ENCODE measurements at regions not wholly inside any gene's neighbourhood (a gene's known extent, or its start where the extent isn't known, plus 50 kb on each side); places are given as distances from the start of the nearest gene placed in this dataset.

- in situ Hi-C loops (cut with HindIII; ENCODE audit: low pct_unique_long_range_greater_than_20kb, low sequenced_read_pairs), result no loop called here
- ChIA-PET POLR2A (no interaction called here), CTCF (no interaction called here)
- no peaks in the 10 kb centered on the region; the same call in 1 of the 2 replicates for H3K36me3 ChIP-seq (ENCODE audit: control insufficient read depth, insufficient read depth, low read length)
- ATAC-seq (no peak), DNase-seq (ENCODE audit: low read depth, low spot score) (no peak)
- H3K27me3 ChIP-seq (ENCODE audit: control insufficient read depth, insufficient read depth, low read length), result peaks cover 10% of the 10 kb centered on the region
- no peaks in the 10 kb centered on the region for H3K9me3 ChIP-seq (ENCODE audit: control insufficient read depth, insufficient read depth, low read depth, low read length)
- no TSS peak for BruUV-seq (replicated peaks)
- H3K27ac ChIP-seq (ENCODE audit: low read length), result no peak overlapping the region
- no peak overlapping the region for H3K4me3 ChIP-seq (ENCODE audit: low read depth in 2 of 2, low read length in 2 of 2)
- no peaks in the 10 kb centered on the region for H3K4me1 ChIP-seq (ENCODE audit: control insufficient read depth, insufficient read depth, low read length)
- TF ChIP-seq TCF7L2 (IDR thresholded peaks at IDR 0.05; ENCODE audit: low read depth, low read length), result no peak
- no peak for TF ChIP-seq CTCF (IDR thresholded peaks at IDR 0.05)
- TF ChIP-seq SIN3A (IDR thresholded peaks at IDR 0.05; ENCODE audit: borderline replicate concordance, insufficient read depth, low read depth, low read length), result no peak
- TF ChIP-seq POLR2AphosphoS5 (IDR thresholded peaks at IDR 0.05; ENCODE audit: low read depth, low read length), result no peak
- no peak for TF ChIP-seq REST (IDR thresholded peaks at IDR 0.05; ENCODE audit: insufficient read depth in 1 of 2, low read depth in 2 of 2, low read length in 1 of 2)
- intact Hi-C loops (cut with micrococcal nuclease; ENCODE audit: unreplicated experiment), result no loop called here
These were observed 113.3 kb downstream of the IRF8 start for GRCh38 chr16:86012221-86012620.

GRCh38 chr16:86013867-86014266 is 114.9 kb downstream of the IRF8 start:
- in situ Hi-C loops (cut with HindIII; ENCODE audit: low pct_unique_long_range_greater_than_20kb, low sequenced_read_pairs), result no loop called here
- Histone ChIP-seq H3K27me3 (ENCODE audit: control insufficient read depth, insufficient read depth, low read length) (peaks cover 5% of the 10 kb centered on the region), H3K27ac (ENCODE audit: low read length) (no peak overlapping the region), H3K9me3 (ENCODE audit: control insufficient read depth, insufficient read depth, low read depth, low read length) (no peaks in the 10 kb centered on the region), H3K4me1 (ENCODE audit: control insufficient read depth, insufficient read depth, low read length) (no peaks in the 10 kb centered on the region), H3K4me3 (ENCODE audit: low read depth in 2 of 2, low read length in 2 of 2) (no peak overlapping the region), H3K36me3 (ENCODE audit: control insufficient read depth, insufficient read depth, low read length) (no peaks in the 10 kb centered on the region)
- no TSS peak for BruUV-seq (replicated peaks)
- no peak for TF ChIP-seq REST (IDR thresholded peaks at IDR 0.05; ENCODE audit: insufficient read depth in 1 of 2, low read depth in 2 of 2, low read length in 1 of 2)
- no peak for TF ChIP-seq SIN3A (IDR thresholded peaks at IDR 0.05; ENCODE audit: borderline replicate concordance, insufficient read depth, low read depth, low read length)
- TF ChIP-seq POLR2AphosphoS5 (IDR thresholded peaks at IDR 0.05; ENCODE audit: low read depth, low read length), result no peak
- no peak for TF ChIP-seq TCF7L2 (IDR thresholded peaks at IDR 0.05; ENCODE audit: low read depth, low read length)
- no peak for TF ChIP-seq CTCF (IDR thresholded peaks at IDR 0.05)
- ChIA-PET POLR2A (no interaction called here), CTCF (no interaction called here)
- no peak for ATAC-seq
- intact Hi-C loops (cut with micrococcal nuclease; ENCODE audit: unreplicated experiment), result no loop called here
- no peak for DNase-seq (ENCODE audit: low read depth, low spot score)

All from Panc1 (cell line).